ENCODE measurements at regions not wholly inside any gene's neighbourhood (a gene's known extent, or its start where the extent isn't known, plus 50 kb on each side); places are given as distances from the start of the nearest gene placed in this dataset.

- TF ChIP-seq CREB1 (IDR thresholded peaks at IDR 0.05) (no peak), CREB1 (CRISPR knock-in tag; IDR thresholded peaks at IDR 0.05) (no peak), ZFP91 (CRISPR knock-in tag; IDR thresholded peaks at IDR 0.05; ENCODE audit: borderline replicate concordance) (no peak), ZBTB44 (CRISPR knock-in tag; IDR thresholded peaks at IDR 0.05) (no peak)
Measured at GRCh38 chr4:53863158-53863557, 201.2 kb downstream of the CHIC2 start.
